Endothelial cell of umbilical vein (primary cell): ENCODE measurements at regions not wholly inside any gene's neighbourhood (a gene's known extent, or its start where the extent isn't known, plus 50 kb on each side); places are given as distances from the start of the nearest gene placed in this dataset.

ENCODE experiments used
- BruUV-seq: library from RNA; stranded (reverse); fragments of 400-500 nt; replicated peaks from 2 replicates; lab custom pipeline; 2021; lab: Mats Ljungman, UMichigan
- CTCF ChIA-PET: fragments of 300-600, 350-600 bp; sonication (Branson Sonifier 250); formaldehyde crosslinking; loops from one replicate; lab custom pipeline; 2021; ENCODE audit warnings: antibody characterized with exemption, inconsistent platforms; lab: Charles Lee
- POLR2A ChIA-PET: fragments of 300-600, 350-600 bp; sonication (Branson Sonifier 250); formaldehyde crosslinking; loops from one replicate; lab custom pipeline; 2021; ENCODE audit warnings: antibody characterized with exemption, inconsistent platforms; lab: Charles Lee
- DNase-seq: peaks from one replicate; pipeline ENCODE4 v3.0.0-alpha.2; 2011; ENCODE audit warnings: low read depth, low spot score
- FAIRE-seq: peaks from 2 replicates; lab custom pipeline; 2011; peaks lifted over from hg19 to GRCh38; lab: Jason Lieb, UNC
- H2AFZ ChIP-seq: 2 replicates; pipeline ENCODE4 v1.6.0; 2012; ENCODE audit warnings: low read depth, low read length, control low read depth, inconsistent platforms
- H3K27ac ChIP-seq: 2 replicates; pipeline ENCODE4 v1.5.1; 2011; ENCODE audit warnings: low read depth, mild to moderate bottlenecking, control low read depth, low read length, moderate library complexity; ENCODE audit not compliant: insufficient read depth
- H3K27me3 ChIP-seq, 2 experiments: 2 replicates each; pipeline versions ENCODE4 v1.6.0 to v1.6.1; 2011; ENCODE audit warnings: low read length in 2 of 2, mixed read lengths in 1 of 2; ENCODE audit not compliant: control insufficient read depth in 2 of 2, insufficient read depth in 2 of 2
- H3K36me3 ChIP-seq, 2 experiments: 2 replicates in 1 of 2; 3 replicates in 1 of 2; pipeline ENCODE4 v1.5.1; 2011; ENCODE audit warnings: low read length in 2 of 2, mild to moderate bottlenecking in 1 of 2, moderate library complexity in 1 of 2; ENCODE audit not compliant: control insufficient read depth in 2 of 2, insufficient read depth in 2 of 2; ENCODE audit errors: extremely low read depth in 1 of 2
- H3K4me1 ChIP-seq: 3 replicates; pipeline ENCODE4 v1.5.1; 2011; ENCODE audit warnings: mild to moderate bottlenecking, low read length; ENCODE audit not compliant: control insufficient read depth, insufficient read depth; ENCODE audit errors: extremely low read depth
- H3K4me2 ChIP-seq: 2 replicates; pipeline ENCODE4 v1.6.1; 2011; ENCODE audit warnings: low read length, control low read depth, mixed read lengths; ENCODE audit not compliant: insufficient read depth
- H3K4me3 ChIP-seq, 3 experiments: fragments of 200-600 bp in 1 of 3; sonication (generic), shearing (Covaris generic) in 1 of 3; replicated peaks in 1 of 3; 2 replicates each; pipeline ENCODE4 v1.5.1; 2011 to 2016; ENCODE audit warnings: control low read depth in 3 of 3, low read length in 3 of 3, mild to moderate bottlenecking in 2 of 3, inconsistent platforms in 1 of 3, low read depth in 1 of 3, moderate library complexity in 1 of 3; ENCODE audit not compliant: insufficient read depth in 1 of 3
- H3K79me2 ChIP-seq: 2 replicates; pipeline ENCODE4 v1.6.0; 2012; ENCODE audit warnings: low read length, inconsistent platforms; ENCODE audit not compliant: control insufficient read depth, insufficient read depth
- H3K9ac ChIP-seq: replicated peaks from 2 replicates; pipeline ENCODE3; 2011; ENCODE audit warnings: low read length, control low read depth; ENCODE audit not compliant: insufficient read depth; ENCODE audit errors: extremely low read depth
- H3K9me1 ChIP-seq: replicated peaks from 3 replicates; pipeline ENCODE4 v1.6.0; 2011; ENCODE audit warnings: mild to moderate bottlenecking, low read length; ENCODE audit not compliant: control insufficient read depth, insufficient read depth; ENCODE audit errors: extremely low read depth
- H3K9me3 ChIP-seq: replicated peaks from 2 replicates; pipeline ENCODE4 v1.5.1; 2012; ENCODE audit warnings: low read length, inconsistent platforms; ENCODE audit not compliant: control insufficient read depth, insufficient read depth
- H4K20me1 ChIP-seq: replicated peaks from 2 replicates; pipeline ENCODE3; 2011; ENCODE audit warnings: mild to moderate bottlenecking, low read length; ENCODE audit not compliant: control insufficient read depth, insufficient read depth; ENCODE audit errors: extremely low read depth
- EZH2 ChIP-seq: IDR thresholded peaks from 2 replicates; pipeline ENCODE4 v1.6.1; 2012; ENCODE audit warnings: borderline replicate concordance, low read depth, mild to moderate bottlenecking, moderate library complexity, low read length, inconsistent platforms; ENCODE audit not compliant: severe bottlenecking
- FOS ChIP-seq: IDR thresholded peaks from 2 replicates; pipeline ENCODE4 v1.6.1; 2011; ENCODE audit warnings: mild to moderate bottlenecking, low read length, moderate library complexity, borderline replicate concordance; ENCODE audit not compliant: insufficient read depth
- GATA2 ChIP-seq: IDR thresholded peaks from 2 replicates; pipeline ENCODE4 v1.7.0; 2011; ENCODE audit warnings: low read depth, mild to moderate bottlenecking, moderate library complexity, mixed read lengths, low read length; ENCODE audit not compliant: insufficient read length, insufficient read depth
- JUN ChIP-seq: IDR thresholded peaks from 2 replicates; pipeline ENCODE4 v1.6.1; 2011; ENCODE audit warnings: borderline replicate concordance, low read depth; ENCODE audit not compliant: insufficient read length, insufficient read depth
- MAX ChIP-seq: IDR thresholded peaks from 2 replicates; pipeline ENCODE4 v1.6.1; 2011; ENCODE audit not compliant: insufficient read depth, insufficient read length
- MYC ChIP-seq: IDR thresholded peaks from one replicate; pipeline ENCODE4 v1.6.1; 2011; ENCODE audit warnings: mild to moderate bottlenecking, low read depth, low read length
- POLR2A ChIP-seq: IDR thresholded peaks from 2 replicates; pipeline ENCODE4 v1.6.1; 2012; ENCODE audit warnings: low read depth, mild to moderate bottlenecking, control low read depth, low read length
- POLR2AphosphoS5 ChIP-seq: IDR thresholded peaks from 2 replicates; pipeline ENCODE4 v1.6.1; 2012; ENCODE audit warnings: low read depth, mild to moderate bottlenecking, control low read depth, low read length, moderate library complexity; ENCODE audit not compliant: insufficient read depth
- dilution Hi-C: fragments of 300-500 bp; cut with MboI; formaldehyde crosslinking; loops from one replicate; pipeline ENCODE4 v1.15.0; 2019; ENCODE audit warnings: low sequenced_read_pairs; ENCODE audit not compliant: extremely low pct_ligation_motif_present
- intact Hi-C: fragments of 100-400 bp; cut with micrococcal nuclease; formaldehyde crosslinking; loops from one replicate; pipeline ENCODE4 v1.10.0; 2022
- TF ChIP-seq, protein P1 (sequence below), 2 donors: IDR thresholded peaks; 1 replicate in 1 of 2; 2 replicates in 1 of 2; pipeline ENCODE4 v1.5.1; 2011; ENCODE audit warnings: low read length in 2 of 2, mild to moderate bottlenecking in 2 of 2, moderate library complexity in 2 of 2, control low read depth in 1 of 2, inconsistent platforms in 1 of 2, low read depth in 1 of 2; ENCODE audit not compliant: insufficient read depth in 1 of 2; ENCODE audit errors: extremely low read depth in 1 of 2

DNA sequence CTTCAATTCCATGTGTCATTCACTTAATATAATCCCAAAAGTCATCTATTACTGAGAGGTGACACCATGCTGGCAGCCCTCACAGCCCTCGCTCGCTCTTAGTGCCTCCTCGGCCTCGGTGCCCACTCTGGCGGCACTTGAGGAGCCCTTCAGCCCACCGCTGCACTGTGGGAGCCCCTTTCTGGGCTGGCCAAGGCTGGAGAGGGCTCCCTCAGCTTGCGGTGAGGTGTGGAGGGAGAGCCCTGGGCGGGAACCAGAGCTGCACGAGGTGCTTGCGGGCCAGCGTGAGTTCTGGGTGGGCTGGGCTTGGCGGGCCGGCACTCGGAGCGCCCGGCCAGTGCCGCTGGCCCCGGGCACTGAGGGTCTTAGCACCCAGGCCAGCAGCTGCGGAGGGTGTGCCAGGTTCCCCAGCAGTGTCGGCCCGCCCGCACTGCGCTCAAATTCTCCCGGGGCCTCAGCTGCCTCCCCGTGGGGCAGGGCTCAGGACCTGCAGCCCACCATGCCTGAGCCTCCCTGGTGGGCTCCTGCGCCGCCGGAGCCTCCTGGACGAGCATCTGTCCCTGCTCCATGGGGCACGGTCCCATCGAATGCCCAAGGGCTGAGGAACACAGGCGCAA lies 374.1 kb downstream of the ELAVL2 start:
- TF ChIP-seq MYC (no peak), EZH2 (no peak), POLR2A (no peak), JUN (no peak), MAX (no peak), POLR2AphosphoS5 (no peak), FOS (no peak), GATA2 (no peak)
- TF ChIP-seq, protein P1, sequence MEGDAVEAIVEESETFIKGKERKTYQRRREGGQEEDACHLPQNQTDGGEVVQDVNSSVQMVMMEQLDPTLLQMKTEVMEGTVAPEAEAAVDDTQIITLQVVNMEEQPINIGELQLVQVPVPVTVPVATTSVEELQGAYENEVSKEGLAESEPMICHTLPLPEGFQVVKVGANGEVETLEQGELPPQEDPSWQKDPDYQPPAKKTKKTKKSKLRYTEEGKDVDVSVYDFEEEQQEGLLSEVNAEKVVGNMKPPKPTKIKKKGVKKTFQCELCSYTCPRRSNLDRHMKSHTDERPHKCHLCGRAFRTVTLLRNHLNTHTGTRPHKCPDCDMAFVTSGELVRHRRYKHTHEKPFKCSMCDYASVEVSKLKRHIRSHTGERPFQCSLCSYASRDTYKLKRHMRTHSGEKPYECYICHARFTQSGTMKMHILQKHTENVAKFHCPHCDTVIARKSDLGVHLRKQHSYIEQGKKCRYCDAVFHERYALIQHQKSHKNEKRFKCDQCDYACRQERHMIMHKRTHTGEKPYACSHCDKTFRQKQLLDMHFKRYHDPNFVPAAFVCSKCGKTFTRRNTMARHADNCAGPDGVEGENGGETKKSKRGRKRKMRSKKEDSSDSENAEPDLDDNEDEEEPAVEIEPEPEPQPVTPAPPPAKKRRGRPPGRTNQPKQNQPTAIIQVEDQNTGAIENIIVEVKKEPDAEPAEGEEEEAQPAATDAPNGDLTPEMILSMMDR (IDR thresholded peaks at IDR 0.05; ENCODE audit: extremely low read depth in 1 of 2, insufficient read depth in 1 of 2, low read depth in 1 of 2, low read length in 2 of 2) = no peak
- intact Hi-C loops (no loop called here), dilution Hi-C loops (no loop called here)
- Histone ChIP-seq H3K9me1 (no peaks in the 10 kb centered on the region), H3K4me2 (no peak overlapping the region), H3K36me3 (no peaks in the 10 kb centered on the region), H3K4me1 (no peaks in the 10 kb centered on the region), H3K9me3 (no peaks in the 10 kb centered on the region), H4K20me1 (no peaks in the 10 kb centered on the region), H3K27ac (no peak overlapping the region), H3K9ac (no peak overlapping the region), H2AFZ (no peak overlapping the region), H3K27me3 (no peaks in the 10 kb centered on the region), H3K79me2 (no peaks in the 10 kb centered on the region), H3K4me3 (no peak overlapping the region)
- BruUV-seq = no TSS peak
- FAIRE-seq (no peak), DNase-seq (no peak)
- ChIA-PET CTCF (interaction anchor here (1.2 kb wide), 1 partner anchor 15 kb away, joined by 3 read pairs; no protein-coding TSS in a partner anchor), POLR2A (no interaction called here)
